ENCODE measurements at regions not wholly inside any gene's neighbourhood (a gene's known extent, or its start where the extent isn't known, plus 50 kb on each side); places are given as distances from the start of the nearest gene placed in this dataset.

DNA sequence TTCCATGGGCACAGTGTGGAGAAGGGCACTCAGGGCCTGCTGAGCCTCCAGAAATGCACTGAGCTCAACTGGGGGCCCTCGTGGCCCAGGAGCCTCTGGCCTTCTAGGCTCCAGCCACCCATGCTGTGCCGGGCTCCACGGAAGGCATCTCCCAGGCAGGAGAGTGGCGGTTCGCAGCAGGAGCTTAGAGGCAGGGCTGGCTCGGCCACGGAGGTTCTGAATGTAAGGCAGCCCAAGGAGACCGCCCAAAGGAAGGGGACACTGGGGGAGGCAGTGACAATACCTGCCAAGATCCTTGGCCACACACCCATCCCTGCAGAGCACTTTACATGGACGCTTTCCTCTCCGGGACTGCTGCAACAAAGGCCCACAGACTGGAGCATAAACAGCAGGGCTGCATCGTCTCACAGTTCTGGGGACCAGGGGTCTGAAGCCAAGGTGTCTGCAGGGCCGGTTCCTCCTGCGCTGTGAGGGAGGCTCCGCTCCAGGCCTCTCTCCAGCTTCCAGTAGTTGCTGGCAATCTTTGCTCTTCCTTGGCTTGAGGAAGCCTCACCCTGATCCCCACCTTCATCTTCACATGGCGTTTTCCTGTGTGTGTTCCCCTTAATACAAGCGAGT lies 128.2 kb upstream of the CDH4 start:
- Mint-ChIP-seq H3K27ac (no peak overlapping the region), H3K4me1 (peaks cover 10% of the 10 kb centered on the region)

DNA sequence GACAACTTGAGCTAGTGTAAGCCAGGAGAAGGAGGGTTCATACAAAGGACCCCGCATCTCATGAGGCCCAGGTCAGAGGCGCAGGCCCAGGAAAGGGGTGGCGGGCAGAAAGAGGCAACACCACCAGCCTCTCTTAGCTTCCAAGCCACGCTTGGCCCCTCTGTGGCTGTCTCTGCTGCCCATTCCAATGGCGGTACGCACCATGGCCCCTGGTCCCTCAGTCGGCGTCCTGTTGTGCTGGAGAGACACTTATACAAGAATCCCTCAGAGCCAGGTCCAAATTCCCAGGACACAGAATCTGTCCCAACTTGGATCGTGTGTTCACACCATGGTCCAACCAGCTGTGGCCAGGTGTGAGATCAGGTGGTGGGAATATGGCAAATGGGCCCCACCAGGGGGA lies 127.0 kb upstream of the CDH4 start:
- peaks cover 1% of the 10 kb centered on the region for H3K27me3 Mint-ChIP-seq
- no peak overlapping the region for H3K27ac Mint-ChIP-seq
- H3K36me3 Mint-ChIP-seq = no peaks in the 10 kb centered on the region
- H3K4me1 Mint-ChIP-seq = peaks cover 10% of the 10 kb centered on the region
- no peak overlapping the region for H3K4me3 Mint-ChIP-seq
- H3K9me3 Mint-ChIP-seq = no peaks in the 10 kb centered on the region

More for the DNA sequence above, 128.2 kb upstream of the CDH4 start:
- no peaks in the 10 kb centered on the region for H3K36me3 Mint-ChIP-seq
- no peak overlapping the region for H3K4me3 Mint-ChIP-seq
- H3K9me3 Mint-ChIP-seq = no peaks in the 10 kb centered on the region
- no peaks in the 10 kb centered on the region for H3K27me3 Mint-ChIP-seq

DNA sequence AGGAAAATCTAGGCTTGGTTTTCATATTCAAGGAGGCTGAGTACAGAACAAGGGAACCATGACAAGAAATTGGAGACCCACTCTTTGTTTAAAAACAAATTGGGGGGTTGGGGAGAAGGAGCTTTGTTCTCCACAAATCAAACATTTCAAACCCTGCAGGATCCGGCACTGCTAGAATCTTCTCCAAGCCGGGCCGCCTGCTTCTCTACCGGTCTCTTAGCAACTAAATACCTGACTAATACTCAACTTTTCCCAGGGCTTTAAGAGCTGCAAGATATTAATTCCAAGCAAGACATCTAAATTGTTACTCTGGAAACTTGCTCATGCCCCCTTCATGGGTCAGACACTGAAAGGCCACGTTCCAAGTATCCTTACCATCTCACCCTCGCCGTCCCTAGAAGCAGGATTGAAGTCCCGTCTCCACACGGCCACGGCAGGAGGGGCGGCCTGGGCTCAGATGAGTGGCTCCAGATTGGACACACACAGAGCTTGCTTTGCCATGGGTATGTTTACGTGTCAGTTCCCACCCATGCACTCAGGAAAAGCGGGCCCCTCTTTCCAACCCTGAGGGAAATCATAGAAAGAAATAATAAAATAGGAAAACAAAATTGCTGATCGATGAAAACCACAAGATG lies 126.4 kb upstream of the CDH4 start:
- Mint-ChIP-seq H3K4me1 (peaks cover 7% of the 10 kb centered on the region), H3K9me3 (no peaks in the 10 kb centered on the region), H3K4me3 (no peak overlapping the region)

DNA sequence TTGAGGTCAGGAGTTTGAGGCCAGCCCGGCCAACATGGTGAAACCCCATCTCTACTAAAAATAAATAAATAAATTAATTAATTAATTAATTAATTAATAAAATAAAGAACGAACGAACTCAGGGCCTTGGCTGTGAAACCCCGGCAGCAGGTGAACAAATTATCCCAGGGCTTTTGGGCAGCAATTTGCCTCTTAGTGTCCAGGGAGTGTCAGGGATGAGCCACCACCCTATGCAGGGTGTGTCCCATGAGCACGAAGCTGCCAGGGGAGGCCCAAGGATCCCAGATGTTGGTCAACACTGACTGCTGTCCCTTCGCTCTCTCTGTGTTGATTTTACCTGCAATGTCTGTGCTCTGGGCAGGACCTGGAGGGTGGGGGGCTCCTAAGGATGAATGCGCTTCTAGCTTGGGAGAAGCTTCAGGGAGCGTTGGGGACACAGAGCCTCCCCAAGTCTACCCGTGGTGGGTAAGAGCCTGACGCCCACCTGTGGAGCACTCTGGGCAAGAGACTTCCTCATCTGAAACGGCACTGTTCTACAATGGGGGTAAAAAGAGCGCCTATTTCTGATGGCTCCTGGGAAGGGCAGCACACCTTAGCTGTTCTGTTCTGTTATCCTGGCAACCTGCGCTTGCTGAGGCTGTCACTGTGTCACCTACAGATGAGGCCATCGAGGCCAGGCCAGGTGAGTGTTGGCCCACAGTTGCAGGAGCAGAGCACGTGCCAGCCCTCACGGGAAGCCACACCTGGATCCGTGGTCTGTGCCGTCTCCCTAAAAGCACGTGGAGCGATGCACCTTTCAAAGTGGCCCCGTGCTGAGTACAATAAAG lies 125.5 kb upstream of the CDH4 start:
- Mint-ChIP-seq H3K36me3 (no peaks in the 10 kb centered on the region), H3K27ac (no peak overlapping the region), H3K4me1 (peaks cover 5% of the 10 kb centered on the region), H3K4me3 (no peak overlapping the region), H3K9me3 (no peaks in the 10 kb centered on the region), H3K27me3 (peaks cover 1% of the 10 kb centered on the region)

More for the DNA sequence above, 126.4 kb upstream of the CDH4 start:
- peaks cover 1% of the 10 kb centered on the region for H3K27me3 Mint-ChIP-seq
- H3K27ac Mint-ChIP-seq = no peak overlapping the region
- H3K36me3 Mint-ChIP-seq = no peaks in the 10 kb centered on the region

DNA sequence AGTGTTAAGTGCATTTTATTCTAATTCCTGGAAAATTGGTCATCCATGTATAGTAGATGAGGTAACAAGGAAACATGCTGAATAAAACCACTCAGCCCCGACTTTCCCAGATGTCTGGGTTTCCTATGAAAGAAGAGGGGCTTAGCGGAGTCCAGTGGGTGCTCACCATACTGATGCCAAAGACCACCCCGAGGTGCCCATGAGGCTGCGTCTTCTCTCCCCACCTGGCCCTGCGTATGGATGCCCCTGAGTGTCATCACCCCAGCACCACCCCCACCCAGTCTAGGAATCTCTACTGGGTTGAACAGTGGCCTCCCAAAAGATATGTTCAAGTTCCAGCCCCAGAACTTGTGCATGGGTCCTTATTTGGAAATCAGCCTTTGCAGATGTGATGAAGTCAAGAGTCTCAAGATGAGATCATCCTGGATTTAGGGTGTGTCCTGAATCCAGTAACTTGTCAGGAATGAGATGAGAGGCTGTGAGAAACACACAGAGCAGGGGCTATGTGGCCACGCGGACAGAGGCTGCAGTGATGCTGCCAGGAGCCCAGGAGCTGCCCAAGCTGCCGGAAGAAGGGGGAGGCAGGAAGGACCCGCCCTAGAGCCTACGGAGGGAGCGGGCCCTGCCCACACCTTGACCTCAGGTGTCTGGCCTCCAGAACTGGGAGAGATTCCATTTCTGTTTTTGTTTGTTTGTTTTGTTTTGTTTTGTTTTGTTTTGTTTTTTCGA lies 124.6 kb upstream of the CDH4 start:
- Mint-ChIP-seq H3K36me3 (no peaks in the 10 kb centered on the region), H3K27me3 (peaks cover 1% of the 10 kb centered on the region), H3K9me3 (no peaks in the 10 kb centered on the region), H3K27ac (no peak overlapping the region), H3K4me1 (peaks cover 5% of the 10 kb centered on the region), H3K4me3 (no peak overlapping the region)

DNA sequence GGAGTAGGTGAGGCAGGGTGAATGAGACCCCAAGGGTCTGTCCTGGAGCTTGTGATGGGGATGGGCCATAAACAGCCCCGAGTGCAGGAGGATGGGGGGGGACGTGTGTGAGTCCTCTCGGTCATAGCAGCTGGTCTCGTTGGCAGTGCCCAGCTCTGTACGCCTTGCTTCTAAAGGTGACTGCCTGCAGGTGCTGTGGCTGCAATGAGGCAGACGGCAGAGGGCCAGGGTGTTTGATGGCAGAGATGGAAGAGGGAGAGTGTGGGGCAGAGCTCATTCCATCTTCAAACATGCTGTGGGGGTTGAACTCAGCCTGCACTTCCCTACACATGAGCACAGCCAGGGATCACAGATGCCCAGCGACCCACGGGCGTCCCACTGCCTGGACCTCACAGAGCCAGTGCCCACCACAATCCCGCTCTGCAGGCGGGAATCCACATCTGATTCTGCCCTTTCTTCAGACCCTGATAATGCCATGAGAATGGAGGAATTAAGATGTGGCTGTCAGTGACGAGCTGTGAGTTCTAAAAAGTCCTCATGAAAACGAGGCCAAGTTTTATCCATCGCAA lies 123.3 kb upstream of the CDH4 start:
- H3K36me3 Mint-ChIP-seq = no peaks in the 10 kb centered on the region
- no peak overlapping the region for H3K27ac Mint-ChIP-seq
- peaks cover 3% of the 10 kb centered on the region for H3K27me3 Mint-ChIP-seq
- no peak overlapping the region for H3K4me3 Mint-ChIP-seq
- peaks cover 5% of the 10 kb centered on the region for H3K4me1 Mint-ChIP-seq
- H3K9me3 Mint-ChIP-seq = no peaks in the 10 kb centered on the region

DNA sequence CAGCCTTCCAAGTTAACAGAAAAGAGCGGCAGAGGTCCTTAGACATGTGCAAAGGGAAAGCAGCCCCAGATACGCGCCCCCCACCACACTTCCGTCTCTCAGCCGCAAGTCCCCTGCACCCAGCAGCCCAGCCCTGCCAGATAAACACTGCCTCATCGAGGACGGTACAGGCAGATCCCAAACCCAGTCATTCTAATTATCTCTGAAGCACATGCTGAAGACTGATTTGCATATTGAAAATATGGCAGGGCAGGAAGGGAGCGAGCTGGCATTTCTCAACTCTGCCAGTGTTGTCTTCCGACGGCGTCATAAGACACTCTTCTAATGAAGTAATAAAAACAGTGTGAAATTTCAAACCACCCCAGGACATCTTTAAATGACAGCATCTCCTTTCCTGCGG lies 122.8 kb upstream of the CDH4 start:
- Mint-ChIP-seq H3K27me3 (peaks cover 3% of the 10 kb centered on the region), H3K4me1 (peaks cover 5% of the 10 kb centered on the region), H3K36me3 (no peaks in the 10 kb centered on the region), H3K4me3 (no peak overlapping the region), H3K9me3 (no peaks in the 10 kb centered on the region), H3K27ac (no peak overlapping the region)

DNA sequence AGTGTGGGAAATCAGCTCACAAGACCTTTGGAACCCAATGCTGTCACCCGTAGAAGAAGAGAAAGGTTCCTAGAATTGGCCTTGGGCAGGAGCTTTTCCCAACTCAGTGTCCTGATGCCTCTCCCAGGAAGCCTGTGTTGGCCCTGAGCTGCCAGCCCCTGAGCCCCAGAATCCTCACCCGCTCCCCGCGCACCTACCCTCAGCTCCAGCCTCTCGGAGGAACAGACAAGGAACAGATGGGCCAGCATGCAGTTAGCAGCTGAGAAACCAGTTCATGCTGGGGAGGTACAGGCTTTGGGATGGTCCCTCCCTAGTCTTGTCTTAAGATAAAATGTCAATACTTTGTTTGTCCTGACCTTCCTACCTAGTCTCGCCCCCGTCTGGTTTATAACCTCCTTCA lies 121.9 kb upstream of the CDH4 start:
- Mint-ChIP-seq H3K27me3 (peaks cover 3% of the 10 kb centered on the region), H3K4me3 (no peak overlapping the region), H3K9me3 (no peaks in the 10 kb centered on the region), H3K36me3 (no peaks in the 10 kb centered on the region), H3K4me1 (peaks cover 5% of the 10 kb centered on the region), H3K27ac (no peak overlapping the region)

DNA sequence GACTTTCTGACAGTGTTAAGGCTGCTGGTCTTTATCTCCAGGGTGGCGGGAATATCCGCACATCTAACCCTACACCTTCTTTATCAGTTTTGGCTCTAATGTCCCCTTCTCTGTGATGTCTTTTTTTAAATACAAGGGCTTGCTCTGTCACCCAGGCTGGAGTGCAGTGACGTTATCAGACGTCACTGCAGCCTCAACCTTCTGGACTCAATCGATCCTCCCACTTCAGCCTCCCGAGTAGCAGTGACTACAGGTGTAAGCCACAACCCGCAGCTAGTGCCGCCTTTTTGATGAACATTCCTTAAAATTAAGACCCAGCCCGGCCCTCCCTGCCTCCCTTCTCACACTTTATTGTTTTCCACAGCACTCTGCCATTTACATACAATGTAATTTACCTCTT lies 120.1 kb upstream of the CDH4 start:
- no peak overlapping the region for H3K27ac Mint-ChIP-seq
- H3K9me3 Mint-ChIP-seq = no peaks in the 10 kb centered on the region
- H3K36me3 Mint-ChIP-seq = no peaks in the 10 kb centered on the region
- H3K4me1 Mint-ChIP-seq = peaks cover 5% of the 10 kb centered on the region
- no peak overlapping the region for H3K4me3 Mint-ChIP-seq
- peaks cover 3% of the 10 kb centered on the region for H3K27me3 Mint-ChIP-seq

DNA sequence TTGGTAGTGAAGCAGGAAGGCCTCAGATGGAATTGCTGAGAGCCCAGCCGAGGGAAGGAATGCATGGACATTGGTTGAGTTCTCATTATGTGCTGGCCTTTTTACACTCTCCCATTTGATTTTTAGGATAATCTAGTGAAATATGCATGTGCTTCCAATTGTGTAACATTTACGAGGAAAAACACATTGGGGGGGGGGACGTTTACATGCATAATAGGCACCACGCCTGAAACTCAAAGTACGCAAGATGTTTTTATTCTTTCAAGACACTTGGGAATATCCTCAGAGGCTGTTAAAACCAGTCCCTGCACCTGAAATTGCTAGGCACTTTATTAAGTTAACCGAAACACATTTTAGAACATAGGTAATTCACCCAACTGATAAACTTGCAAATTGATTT lies 118.5 kb upstream of the CDH4 start:
- Mint-ChIP-seq H3K27ac (no peak overlapping the region), H3K4me1 (peaks cover 5% of the 10 kb centered on the region), H3K36me3 (no peaks in the 10 kb centered on the region), H3K27me3 (peaks cover 3% of the 10 kb centered on the region), H3K9me3 (no peaks in the 10 kb centered on the region), H3K4me3 (no peak overlapping the region)

DNA sequence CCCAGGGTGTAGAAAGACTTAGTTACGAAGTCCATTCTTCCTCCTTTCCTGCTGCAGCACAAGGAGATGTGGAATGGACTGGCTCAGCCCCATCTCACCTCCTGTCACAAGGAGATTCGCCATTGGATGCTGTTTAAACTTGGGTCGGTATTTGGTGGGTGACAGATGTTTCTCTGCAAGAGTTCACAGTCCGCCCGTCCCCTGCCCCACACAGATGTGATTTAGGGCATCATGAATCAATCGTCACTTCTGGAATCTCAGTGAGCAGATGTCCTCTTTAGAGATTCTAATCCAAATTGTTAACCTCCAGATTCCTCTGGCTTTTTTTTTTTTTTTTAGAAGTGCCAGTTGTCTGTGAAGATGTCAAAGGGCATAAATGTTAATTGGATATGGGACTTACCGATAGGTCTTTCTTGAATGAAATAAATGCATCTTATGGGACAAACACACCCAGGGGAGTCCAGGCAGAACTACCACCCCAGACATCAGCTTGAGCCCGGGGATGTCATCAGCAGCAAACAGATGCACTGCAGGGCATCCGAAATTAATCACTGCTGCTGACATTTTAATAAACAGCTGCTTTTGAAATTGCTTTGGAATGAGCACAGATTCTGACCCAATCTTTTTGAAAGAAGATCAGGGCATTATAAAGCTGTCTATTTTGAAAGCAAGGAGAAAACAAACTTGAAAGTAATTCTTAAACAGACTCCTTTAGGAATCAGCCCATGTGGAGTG lies 117.6 kb upstream of the CDH4 start:
- Mint-ChIP-seq H3K27me3 (peaks cover 3% of the 10 kb centered on the region), H3K4me1 (no peaks in the 10 kb centered on the region), H3K36me3 (no peaks in the 10 kb centered on the region), H3K4me3 (no peak overlapping the region), H3K27ac (no peak overlapping the region), H3K9me3 (no peaks in the 10 kb centered on the region)

DNA sequence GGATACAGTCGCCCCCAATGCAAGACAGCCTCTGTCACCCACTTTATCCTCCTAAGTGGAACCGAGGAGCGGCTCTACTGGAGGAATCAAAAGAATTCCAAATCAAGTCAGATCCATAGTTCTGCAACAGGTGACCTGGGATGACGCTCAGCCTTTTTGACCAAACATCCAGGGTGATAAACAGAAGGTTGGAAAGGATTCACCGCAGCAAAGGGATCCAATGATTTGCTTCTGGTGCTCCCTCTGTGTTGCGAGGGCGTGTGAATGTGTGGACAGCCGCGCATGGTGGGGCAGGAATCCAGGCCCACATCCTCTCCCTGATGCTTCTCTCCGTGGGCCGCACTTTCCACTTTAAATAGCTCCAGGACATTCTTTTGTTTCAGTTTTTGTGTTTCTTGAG lies 116.8 kb upstream of the CDH4 start:
- H3K4me3 Mint-ChIP-seq = no peak overlapping the region
- H3K27me3 Mint-ChIP-seq = peaks cover 2% of the 10 kb centered on the region
- H3K36me3 Mint-ChIP-seq = no peaks in the 10 kb centered on the region
- H3K27ac Mint-ChIP-seq = no peak overlapping the region
- H3K4me1 Mint-ChIP-seq = no peaks in the 10 kb centered on the region
- H3K9me3 Mint-ChIP-seq = no peaks in the 10 kb centered on the region

DNA sequence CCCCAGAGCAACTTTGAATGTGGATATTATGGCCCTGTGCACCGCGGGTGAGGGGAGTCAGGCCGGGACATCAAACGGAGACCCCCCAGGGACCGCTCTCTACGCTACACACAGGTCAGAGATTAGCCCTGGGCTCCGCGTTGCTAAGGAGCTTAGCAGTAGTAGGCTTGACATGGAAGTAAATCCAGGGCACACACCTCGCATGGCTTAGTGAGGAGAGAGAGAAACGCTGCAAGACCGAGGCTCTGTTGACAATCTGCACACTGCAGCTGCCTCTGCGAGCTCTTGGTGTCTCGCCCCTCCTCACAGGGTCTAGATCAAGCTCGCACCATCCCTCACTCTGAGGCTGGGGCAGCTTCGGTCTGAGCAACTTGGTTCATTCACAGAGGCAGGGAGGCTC lies 116.1 kb upstream of the CDH4 start:
- Mint-ChIP-seq H3K27me3 (peaks cover 2% of the 10 kb centered on the region), H3K4me1 (no peaks in the 10 kb centered on the region), H3K9me3 (no peaks in the 10 kb centered on the region), H3K27ac (no peak overlapping the region), H3K36me3 (no peaks in the 10 kb centered on the region), H3K4me3 (no peak overlapping the region)

DNA sequence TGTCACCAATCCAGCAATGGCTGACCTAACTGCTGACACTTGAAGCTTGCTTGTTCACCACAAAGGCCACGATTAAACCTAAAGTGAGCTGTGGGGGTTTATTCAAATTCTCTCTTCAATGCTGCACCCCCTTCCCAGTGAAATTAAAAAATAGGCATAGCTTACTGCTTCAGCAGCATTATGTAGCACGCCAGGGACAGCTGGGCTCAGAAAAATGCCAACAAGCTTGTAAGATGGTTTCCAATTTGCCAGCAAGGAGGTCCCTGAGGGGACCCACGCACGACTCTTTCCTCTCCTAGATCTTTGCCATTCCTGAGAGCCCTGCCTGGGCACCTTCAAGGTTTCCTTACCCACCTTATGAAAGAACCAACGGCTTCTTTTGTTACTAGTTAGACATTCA lies 113.5 kb upstream of the CDH4 start:
- no peak overlapping the region for H3K4me3 Mint-ChIP-seq

DNA sequence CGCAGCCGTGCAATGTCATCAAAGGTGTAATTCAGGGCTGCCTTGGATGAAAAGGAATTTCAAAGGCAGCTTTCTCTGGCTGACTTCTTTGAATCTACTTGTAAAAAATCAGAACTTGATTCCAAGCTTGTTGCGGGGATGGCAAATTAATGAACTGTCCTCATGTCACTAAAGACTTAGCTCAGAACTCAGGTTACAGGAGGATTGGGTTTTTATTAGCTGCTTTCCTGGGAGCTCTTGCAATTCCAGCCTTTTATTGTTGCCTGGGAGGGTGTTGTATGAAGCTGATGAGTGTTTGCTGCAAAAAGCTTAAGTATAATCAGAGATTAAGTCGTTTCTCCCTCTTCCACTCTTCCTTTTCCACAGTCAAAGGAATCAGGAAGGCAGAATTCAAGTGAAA lies 113.0 kb upstream of the CDH4 start:
- H3K4me3 Mint-ChIP-seq = no peak overlapping the region
- H3K9me3 Mint-ChIP-seq = no peaks in the 10 kb centered on the region
- H3K27ac Mint-ChIP-seq = no peak overlapping the region
- no peaks in the 10 kb centered on the region for H3K4me1 Mint-ChIP-seq
- H3K36me3 Mint-ChIP-seq = no peaks in the 10 kb centered on the region
- H3K27me3 Mint-ChIP-seq = peaks cover 2% of the 10 kb centered on the region

More for the DNA sequence above, 113.5 kb upstream of the CDH4 start:
- no peak overlapping the region for H3K27ac Mint-ChIP-seq
- no peaks in the 10 kb centered on the region for H3K27me3 Mint-ChIP-seq
- H3K9me3 Mint-ChIP-seq = no peaks in the 10 kb centered on the region
- no peaks in the 10 kb centered on the region for H3K4me1 Mint-ChIP-seq
- H3K36me3 Mint-ChIP-seq = no peaks in the 10 kb centered on the region
